Tongue (tissue), 1 donor: ENCODE measurements at regions not wholly inside any gene's neighbourhood (a gene's known extent, or its start where the extent isn't known, plus 50 kb on each side); places are given as distances from the start of the nearest gene placed in this dataset.
"Not testable (repeated sequence)": the region's sequence is repeated elsewhere in the genome, so short reads cannot be mapped to it uniquely, and the experiment has no call there.

Source experiments
- DNase-seq: peaks from one replicate; pipeline ENCODE4 v3.0.0-alpha.2; 2015

GRCh38 chr1:173257805-173258204 is 50.7 kb upstream of the TNFSF4 start:
- no peak for DNase-seq

GRCh38 chr1:173258479-173259264 is 51.5 kb upstream of the TNFSF4 start:
- no peak for DNase-seq

GRCh38 chr1:173260329-173260728 is 53.2 kb upstream of the TNFSF4 start:
- DNase-seq = not testable (repeated sequence)

- no peak for DNase-seq
These were observed 59.7 kb upstream of the TNFSF4 start for GRCh38 chr1:173266841-173267240.

GRCh38 chr1:173267453-173267945 is 60.4 kb upstream of the TNFSF4 start:
- DNase-seq = no peak

- no peak for DNase-seq
These were observed 61.1 kb upstream of the TNFSF4 start for GRCh38 chr1:173268261-173268660.

- no peak for DNase-seq
These were observed 61.7 kb upstream of the TNFSF4 start for GRCh38 chr1:173268786-173269277.

GRCh38 chr1:173269490-173270230 is 62.5 kb upstream of the TNFSF4 start:
- DNase-seq = no peak

- DNase-seq = no peak
These were observed 63.1 kb upstream of the TNFSF4 start for GRCh38 chr1:173270243-173270642.

- DNase-seq = not testable (repeated sequence)
These were observed 63.9 kb upstream of the TNFSF4 start for GRCh38 chr1:173271021-173271420.

- DNase-seq = no peak
These were observed 68.4 kb upstream of the TNFSF4 start for GRCh38 chr1:173275496-173275895.

GRCh38 chr1:173276922-173277800 is 70.0 kb upstream of the TNFSF4 start:
- DNase-seq = no peak

- no peak for DNase-seq
These were observed 73.9 kb upstream of the TNFSF4 start for GRCh38 chr1:173280899-173281660.

GRCh38 chr1:173285048-173285447 is 77.9 kb upstream of the TNFSF4 start:
- DNase-seq = no peak

GRCh38 chr1:173287785-173288184 is 80.7 kb upstream of the TNFSF4 start:
- no peak for DNase-seq

- no peak for DNase-seq
These were observed 86.6 kb upstream of the TNFSF4 start for GRCh38 chr1:173293756-173294155.

- DNase-seq = no peak
These were observed 87.7 kb upstream of the TNFSF4 start for GRCh38 chr1:173294843-173295242.

- peak; percentile 1 for DNase-seq
These were observed 88.3 kb upstream of the TNFSF4 start for GRCh38 chr1:173295391-173295790.

- DNase-seq = no peak
These were observed 88.9 kb upstream of the TNFSF4 start for GRCh38 chr1:173295995-173296394.

- no peak for DNase-seq
These were observed 90.8 kb upstream of the TNFSF4 start for GRCh38 chr1:173297798-173298391.
